ENCODE measurements at regions not wholly inside any gene's neighbourhood (a gene's known extent, or its start where the extent isn't known, plus 50 kb on each side); places are given as distances from the start of the nearest gene placed in this dataset.

DNA sequence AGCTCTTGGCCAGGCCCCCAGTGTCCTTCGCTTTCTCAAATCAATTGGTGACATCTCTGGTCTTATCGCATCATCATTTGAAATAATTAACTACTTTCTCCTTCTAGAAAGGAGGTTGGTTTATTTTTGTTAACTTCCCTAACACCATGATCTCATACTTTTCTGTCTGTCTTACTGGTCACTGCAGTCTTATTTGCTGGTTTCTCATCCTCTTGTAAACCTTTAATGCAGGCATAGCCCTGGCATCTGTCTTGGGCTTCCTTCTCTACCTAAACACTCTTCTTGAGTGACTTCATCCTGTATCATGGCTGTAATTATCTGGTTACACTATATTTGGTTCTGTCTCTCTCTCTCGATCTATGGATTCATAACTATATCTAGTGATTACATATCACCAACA lies 152.8 kb downstream of the CYSLTR2 start:
- H4K20me1 ChIP-seq (replicated peaks; ENCODE audit: control insufficient read depth, insufficient read depth, low read length): no peaks in the 10 kb centered on the region; the same call in 1 of the 2 replicates
- H3K79me2 ChIP-seq (ENCODE audit: control insufficient read depth, insufficient read depth, low read length): no peaks in the 10 kb centered on the region
- no peak overlapping the region for H3K4me3 ChIP-seq
- no peaks in the 10 kb centered on the region for H3K9me1 ChIP-seq (ENCODE audit: control insufficient read depth, insufficient read depth, low read length)
- H3K4me1 ChIP-seq (replicated peaks in 1 of 2; ENCODE audit: control insufficient read depth in 2 of 2, insufficient read depth in 2 of 2, low read length in 2 of 2): peaks cover 0 to 5% of the 10 kb centered on the region in 2 experiments; a peak in 1 of 5 replicates
- ChIA-PET POLR2A (no interaction called here), CTCF (ENCODE audit: low intra/inter-chr PET ratio) (no interaction called here)
- in situ Hi-C loops (cut with MboI): no loop called here
- WGBS (ENCODE audit: insufficient coverage, low coverage, missing lambda C conversion rate): 45% methylated on average over 3 of the region's 3 CpGs
- no peak for ATAC-seq
- H3K27ac ChIP-seq (ENCODE audit: extremely low read depth, low read depth, low read length): no peak overlapping the region
- H3K4me2 ChIP-seq (ENCODE audit: insufficient read depth, low read length): no peak overlapping the region
- intact Hi-C loops (cut with micrococcal nuclease): no loop called here
- DNase-seq (ENCODE audit: extremely low read depth in 1 of 4, low spot score in 3 of 4): no peak
- H3K27me3 ChIP-seq (ENCODE audit: control insufficient read depth in 2 of 2, insufficient read depth in 2 of 2, low read length in 2 of 2): no peaks in the 10 kb centered on the region
- no peaks in the 10 kb centered on the region for H3K9me3 ChIP-seq (replicated peaks; ENCODE audit: control insufficient read depth, insufficient read depth, low read depth, low read length)
- no peaks in the 10 kb centered on the region for H3K36me3 ChIP-seq (ENCODE audit: control insufficient read depth, insufficient read depth, low read length)
- H3K9ac ChIP-seq (ENCODE audit: insufficient read depth in 1 of 2, low read depth in 2 of 2, low read length in 2 of 2): no peak overlapping the region
- no peak for FAIRE-seq
- H2AFZ ChIP-seq (ENCODE audit: low read depth, low read length): no peak overlapping the region
- no TSS peak for BruUV-seq (replicated peaks)
- TF ChIP-seq MEF2D (tag; conservative IDR thresholded peaks at IDR 0.05; ENCODE audit: low read depth): no peak
- TF ChIP-seq MTF1 (CRISPR knock-in tag; IDR thresholded peaks at IDR 0.05; ENCODE audit: borderline replicate concordance): no peak
- no peak for TF ChIP-seq ILK (tag; IDR thresholded peaks at IDR 0.05; ENCODE audit: borderline replicate concordance, low read depth)
- TF ChIP-seq, protein P1, sequence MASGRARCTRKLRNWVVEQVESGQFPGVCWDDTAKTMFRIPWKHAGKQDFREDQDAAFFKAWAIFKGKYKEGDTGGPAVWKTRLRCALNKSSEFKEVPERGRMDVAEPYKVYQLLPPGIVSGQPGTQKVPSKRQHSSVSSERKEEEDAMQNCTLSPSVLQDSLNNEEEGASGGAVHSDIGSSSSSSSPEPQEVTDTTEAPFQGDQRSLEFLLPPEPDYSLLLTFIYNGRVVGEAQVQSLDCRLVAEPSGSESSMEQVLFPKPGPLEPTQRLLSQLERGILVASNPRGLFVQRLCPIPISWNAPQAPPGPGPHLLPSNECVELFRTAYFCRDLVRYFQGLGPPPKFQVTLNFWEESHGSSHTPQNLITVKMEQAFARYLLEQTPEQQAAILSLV (tag; IDR thresholded peaks at IDR 0.05): no peak
- no peak for TF ChIP-seq THRAP3 (IDR thresholded peaks at IDR 0.05; ENCODE audit: borderline replicate concordance)
- TF ChIP-seq SMARCA5 (IDR thresholded peaks at IDR 0.05): no peak
- TF ChIP-seq CEBPG (CRISPR knock-in tag; IDR thresholded peaks at IDR 0.05): no peak
- TF ChIP-seq CEBPG (tag; conservative IDR thresholded peaks at IDR 0.05 in 1 of 2, IDR thresholded peaks at IDR 0.05 in 1 of 2): no peak
- no peak for TF ChIP-seq ZNF232 (CRISPR knock-in tag; IDR thresholded peaks at IDR 0.05)
- no peak for TF ChIP-seq HDAC1 (IDR thresholded peaks at IDR 0.05)
- TF ChIP-seq ZNF41 (CRISPR knock-in tag; conservative IDR thresholded peaks at IDR 0.05): no peak
- TF ChIP-seq, protein P2, sequence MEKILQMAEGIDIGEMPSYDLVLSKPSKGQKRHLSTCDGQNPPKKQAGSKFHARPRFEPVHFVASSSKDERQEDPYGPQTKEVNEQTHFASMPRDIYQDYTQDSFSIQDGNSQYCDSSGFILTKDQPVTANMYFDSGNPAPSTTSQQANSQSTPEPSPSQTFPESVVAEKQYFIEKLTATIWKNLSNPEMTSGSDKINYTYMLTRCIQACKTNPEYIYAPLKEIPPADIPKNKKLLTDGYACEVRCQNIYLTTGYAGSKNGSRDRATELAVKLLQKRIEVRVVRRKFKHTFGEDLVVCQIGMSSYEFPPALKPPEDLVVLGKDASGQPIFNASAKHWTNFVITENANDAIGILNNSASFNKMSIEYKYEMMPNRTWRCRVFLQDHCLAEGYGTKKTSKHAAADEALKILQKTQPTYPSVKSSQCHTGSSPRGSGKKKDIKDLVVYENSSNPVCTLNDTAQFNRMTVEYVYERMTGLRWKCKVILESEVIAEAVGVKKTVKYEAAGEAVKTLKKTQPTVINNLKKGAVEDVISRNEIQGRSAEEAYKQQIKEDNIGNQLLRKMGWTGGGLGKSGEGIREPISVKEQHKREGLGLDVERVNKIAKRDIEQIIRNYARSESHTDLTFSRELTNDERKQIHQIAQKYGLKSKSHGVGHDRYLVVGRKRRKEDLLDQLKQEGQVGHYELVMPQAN (IDR thresholded peaks at IDR 0.05; ENCODE audit: borderline replicate concordance): no peak
- no peak for TF ChIP-seq GABPA (tag; conservative IDR thresholded peaks at IDR 0.05; ENCODE audit: low read depth)
- TF ChIP-seq, protein P3, sequence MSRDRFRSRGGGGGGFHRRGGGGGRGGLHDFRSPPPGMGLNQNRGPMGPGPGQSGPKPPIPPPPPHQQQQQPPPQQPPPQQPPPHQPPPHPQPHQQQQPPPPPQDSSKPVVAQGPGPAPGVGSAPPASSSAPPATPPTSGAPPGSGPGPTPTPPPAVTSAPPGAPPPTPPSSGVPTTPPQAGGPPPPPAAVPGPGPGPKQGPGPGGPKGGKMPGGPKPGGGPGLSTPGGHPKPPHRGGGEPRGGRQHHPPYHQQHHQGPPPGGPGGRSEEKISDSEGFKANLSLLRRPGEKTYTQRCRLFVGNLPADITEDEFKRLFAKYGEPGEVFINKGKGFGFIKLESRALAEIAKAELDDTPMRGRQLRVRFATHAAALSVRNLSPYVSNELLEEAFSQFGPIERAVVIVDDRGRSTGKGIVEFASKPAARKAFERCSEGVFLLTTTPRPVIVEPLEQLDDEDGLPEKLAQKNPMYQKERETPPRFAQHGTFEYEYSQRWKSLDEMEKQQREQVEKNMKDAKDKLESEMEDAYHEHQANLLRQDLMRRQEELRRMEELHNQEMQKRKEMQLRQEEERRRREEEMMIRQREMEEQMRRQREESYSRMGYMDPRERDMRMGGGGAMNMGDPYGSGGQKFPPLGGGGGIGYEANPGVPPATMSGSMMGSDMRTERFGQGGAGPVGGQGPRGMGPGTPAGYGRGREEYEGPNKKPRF (IDR thresholded peaks at IDR 0.05; ENCODE audit: low read depth, low read length): no peak
- TF ChIP-seq RBFOX2 (IDR thresholded peaks at IDR 0.05; ENCODE audit: low read depth, low read length): no peak
- TF ChIP-seq CBX8 (IDR thresholded peaks at IDR 0.05; ENCODE audit: borderline replicate concordance, extremely low read depth, low read depth, low read length, poor library complexity, severe bottlenecking): no peak
- no peak for TF ChIP-seq DACH1 (IDR thresholded peaks at IDR 0.05; ENCODE audit: partially characterized antibody)
- TF ChIP-seq RBBP5 (IDR thresholded peaks at IDR 0.05; ENCODE audit: borderline replicate concordance, insufficient read depth, low read length, poor library complexity, severe bottlenecking): no peak
- TF ChIP-seq ZC3H11A (IDR thresholded peaks at IDR 0.05; ENCODE audit: low read depth, low read length): no peak
- TF ChIP-seq JUNB (CRISPR knock-in tag; conservative IDR thresholded peaks at IDR 0.05): no peak

All from K562 (cell line).